ENCODE measurements at regions not wholly inside any gene's neighbourhood (a gene's known extent, or its start where the extent isn't known, plus 50 kb on each side); places are given as distances from the start of the nearest gene placed in this dataset.
"Not testable (repeated sequence)": the region's sequence is repeated elsewhere in the genome, so short reads cannot be mapped to it uniquely, and the experiment has no call there.

- H3K9me3 Mint-ChIP-seq = no peaks in the 10 kb centered on the region
- H3K4me3 Mint-ChIP-seq = peak overlapping the region; percentile 80 to 88
- no peak for ATAC-seq
- peak overlapping the region; percentile 42 to 67 for H3K27ac Mint-ChIP-seq
- H3K4me1 Mint-ChIP-seq = peaks cover 42% of the 10 kb centered on the region
- no peaks in the 10 kb centered on the region for H3K27me3 Mint-ChIP-seq
- DNase-seq = no peak
These were observed 106.1 kb upstream of the DOCK9 start for GRCh38 chr13:99083981-99084380.

- DNase-seq (peak in 1 of 2 donors; percentile 24), ATAC-seq (no peak)
- Mint-ChIP-seq H3K27me3 (no peaks in the 10 kb centered on the region), H3K4me3 (peak overlapping the region; percentile 80 to 88), H3K9me3 (no peaks in the 10 kb centered on the region), H3K4me1 (peaks cover 40% of the 10 kb centered on the region), H3K27ac (peak overlapping the region; percentile 74 to 81)
These were observed 107.4 kb upstream of the DOCK9 start for GRCh38 chr13:99085139-99085807.

- Mint-ChIP-seq H3K4me3 (peak overlapping the region; percentile 80 to 88), H3K9me3 (no peaks in the 10 kb centered on the region), H3K4me1 (peaks cover 34% of the 10 kb centered on the region), H3K27me3 (no peaks in the 10 kb centered on the region), H3K27ac (peak overlapping the region; percentile 69 to 74)
- DNase-seq = no peak
- ATAC-seq = no peak
These were observed 108.0 kb upstream of the DOCK9 start for GRCh38 chr13:99085808-99086266.

- Mint-ChIP-seq H3K27me3 (no peaks in the 10 kb centered on the region), H3K9me3 (no peaks in the 10 kb centered on the region), H3K4me1 (peaks cover 29% of the 10 kb centered on the region), H3K4me3 (peak overlapping the region; percentile 95 to 100), H3K27ac (peak overlapping the region; percentile 46 to 99)
- DNase-seq = peak; percentile 75 to 80
- peak; percentile 60 for ATAC-seq
These were observed 108.6 kb upstream of the DOCK9 start for GRCh38 chr13:99086267-99087097.

GRCh38 chr13:99087098-99087953, 109.5 kb upstream of the DOCK9 start:
- Mint-ChIP-seq H3K4me1 (peaks cover 29% of the 10 kb centered on the region), H3K27ac (peak overlapping the region; percentile 95 to 99), H3K4me3 (peak overlapping the region; percentile 95 to 100), H3K27me3 (no peaks in the 10 kb centered on the region), H3K9me3 (no peaks in the 10 kb centered on the region)
- peak; percentile 89 for ATAC-seq
- DNase-seq = peak; percentile 94 to 96

GRCh38 chr13:99087954-99088491, 110.2 kb upstream of the DOCK9 start:
- Mint-ChIP-seq H3K4me3 (peak overlapping the region; percentile 95 to 100), H3K27me3 (no peaks in the 10 kb centered on the region), H3K9me3 (no peaks in the 10 kb centered on the region), H3K4me1 (peaks cover 29% of the 10 kb centered on the region), H3K27ac (peak overlapping the region; percentile 95 to 99)
- ATAC-seq = peak; percentile 61
- DNase-seq = no peak

- Mint-ChIP-seq H3K9me3 (no peaks in the 10 kb centered on the region), H3K27me3 (no peaks in the 10 kb centered on the region), H3K4me1 (no peaks in the 10 kb centered on the region), H3K4me3 (no peak overlapping the region), H3K27ac (no peak overlapping the region)
- ATAC-seq (no peak), DNase-seq (no peak)
These were observed 106.7 kb upstream of the UBAC2 start for GRCh38 chr13:99093997-99094396.

- DNase-seq, H3K4me1 Mint-ChIP-seq, ATAC-seq, H3K27me3 Mint-ChIP-seq, H3K9me3 Mint-ChIP-seq, H3K27ac Mint-ChIP-seq, H3K4me3 Mint-ChIP-seq: not testable (repeated sequence)
These were observed 98.8 kb upstream of the UBAC2 start for GRCh38 chr13:99101831-99102230.

GRCh38 chr13:99103536-99103935, 97.1 kb upstream of the UBAC2 start:
- no peak overlapping the region for H3K4me3 Mint-ChIP-seq
- ATAC-seq = no peak
- peaks cover 6 to 14% of the 10 kb centered on the region in 2 donors for H3K9me3 Mint-ChIP-seq
- H3K27me3 Mint-ChIP-seq = no peaks in the 10 kb centered on the region
- H3K4me1 Mint-ChIP-seq = peaks cover 6% of the 10 kb centered on the region
- no peak for DNase-seq
- H3K27ac Mint-ChIP-seq = no peak overlapping the region

- no peak for ATAC-seq
- H3K4me1 Mint-ChIP-seq = peaks cover 6% of the 10 kb centered on the region
- H3K4me3 Mint-ChIP-seq = no peak overlapping the region
- H3K27ac Mint-ChIP-seq = no peak overlapping the region
- H3K27me3 Mint-ChIP-seq = no peaks in the 10 kb centered on the region
- H3K9me3 Mint-ChIP-seq = peaks cover 10 to 14% of the 10 kb centered on the region in 2 donors
- no peak for DNase-seq
These were observed 96.3 kb upstream of the UBAC2 start for GRCh38 chr13:99104396-99104795.

- Mint-ChIP-seq H3K9me3 (peaks cover 10 to 14% of the 10 kb centered on the region in 2 donors), H3K4me1 (peaks cover 6% of the 10 kb centered on the region), H3K27me3 (no peaks in the 10 kb centered on the region), H3K4me3 (no peak overlapping the region), H3K27ac (no peak overlapping the region)
- no peak for DNase-seq
- no peak for ATAC-seq
These were observed 95.5 kb upstream of the UBAC2 start for GRCh38 chr13:99105160-99105559.

- no peak for ATAC-seq
- DNase-seq = no peak
- H3K27ac Mint-ChIP-seq = no peak overlapping the region
- H3K4me3 Mint-ChIP-seq = no peak overlapping the region
- peaks cover 0 to 5% of the 10 kb centered on the region in 2 donors for H3K9me3 Mint-ChIP-seq
- H3K27me3 Mint-ChIP-seq = no peaks in the 10 kb centered on the region
- no peaks in the 10 kb centered on the region for H3K4me1 Mint-ChIP-seq
These were observed 87.3 kb upstream of the UBAC2 start for GRCh38 chr13:99113351-99113750.

GRCh38 chr13:99118179-99118578, 82.5 kb upstream of the UBAC2 start:
- Mint-ChIP-seq H3K27me3 (no peaks in the 10 kb centered on the region), H3K27ac (no peak overlapping the region), H3K4me1 (peaks cover 31% of the 10 kb centered on the region), H3K9me3 (peaks cover 13 to 16% of the 10 kb centered on the region in 2 donors), H3K4me3 (no peak overlapping the region)
- ATAC-seq (no peak), DNase-seq (no peak)

- Mint-ChIP-seq H3K27ac (no peak overlapping the region), H3K4me1 (peaks cover 43% of the 10 kb centered on the region), H3K27me3 (no peaks in the 10 kb centered on the region), H3K9me3 (peaks cover 13 to 16% of the 10 kb centered on the region in 2 donors), H3K4me3 (peak overlapping the region in 1 of 2 donors; percentile 19)
- DNase-seq = peak; percentile 10 to 48
- ATAC-seq = peak; percentile 88
These were observed 81.0 kb upstream of the UBAC2 start for GRCh38 chr13:99119656-99120055.

- Mint-ChIP-seq H3K27ac (no peak overlapping the region), H3K4me3 (peak overlapping the region in 1 of 2 donors; percentile 3), H3K27me3 (no peaks in the 10 kb centered on the region), H3K4me1 (peaks cover 53% of the 10 kb centered on the region), H3K9me3 (peaks cover 13 to 16% of the 10 kb centered on the region in 2 donors)
- DNase-seq (no peak), ATAC-seq (no peak)
These were observed 79.9 kb upstream of the UBAC2 start for GRCh38 chr13:99120751-99121150.
